GM12878 (cell line): ENCODE measurements at regions not wholly inside any gene's neighbourhood (a gene's known extent, or its start where the extent isn't known, plus 50 kb on each side); places are given as distances from the start of the nearest gene placed in this dataset.

Experiments
- ATAC-seq: fragments of 200-7000 bp; cut with Tn5 transposase; 3 replicates; pipeline ENCODE4 v1.9.1; 2020; ENCODE audit warnings: mild to moderate bottlenecking, moderate library complexity
- BruUV-seq: library from RNA; stranded (reverse); fragments of 400-500 nt; replicated peaks from 2 replicates; lab custom pipeline; 2021; lab: Mats Ljungman, UMichigan
- CTCF ChIA-PET: fragments of 300-600 bp; sonication (Branson Sonifier 250); formaldehyde crosslinking; extraction: SDS; loops from one replicate; lab custom pipeline; 2021; ENCODE audit warnings: inconsistent platforms; lab: Yijun Ruan, JAX
- POLR2A ChIA-PET: fragments of 350-600 bp; formaldehyde crosslinking; extraction: SDS; loops from one replicate; lab custom pipeline; 2021; ENCODE audit warnings: inconsistent platforms; lab: Charles Lee
- RAD21 ChIA-PET: fragments of 300-600 bp; sonication (Branson Sonifier 250); formaldehyde crosslinking; loops from one replicate; lab custom pipeline; 2023; ENCODE audit warnings: antibody characterized with exemption; ENCODE audit not compliant: unreplicated experiment; lab: Charles Lee
- SMC1A ChIA-PET: fragments of 300-600 bp; sonication (Branson Sonifier 250); formaldehyde crosslinking; loops from one replicate; lab custom pipeline; 2023; ENCODE audit not compliant: unreplicated experiment, uncharacterized antibody; lab: Charles Lee
- DNase-seq: peaks from one replicate; pipeline ENCODE4 v3.0.0-alpha.2; 2011; ENCODE audit warnings: low read depth, low spot score
- FAIRE-seq: peaks from 3 replicates; lab custom pipeline; 2011; peaks lifted over from hg19 to GRCh38; lab: Jason Lieb, UNC
- H2AFZ ChIP-seq: 2 replicates; pipeline ENCODE4 v1.6.0; 2011; ENCODE audit warnings: low read depth, low read length, control low read depth; ENCODE audit not compliant: control insufficient read depth
- H3K27ac ChIP-seq: 2 replicates; pipeline ENCODE4 v1.5.1; 2011; ENCODE audit warnings: control low read depth; ENCODE audit not compliant: control insufficient read depth, insufficient read depth
- H3K27me3 ChIP-seq, 2 experiments: replicated peaks in 1 of 2; 2 replicates each; pipeline versions ENCODE4 v1.6.0 to v1.6.1; 2011; ENCODE audit warnings: low read length in 1 of 2; ENCODE audit not compliant: control insufficient read depth in 2 of 2, insufficient read depth in 2 of 2
- H3K36me3 ChIP-seq, 2 experiments: 2 replicates each; pipeline ENCODE4 v1.5.1; 2011; ENCODE audit warnings: low read length in 1 of 2; ENCODE audit not compliant: control insufficient read depth in 2 of 2, insufficient read depth in 2 of 2
- H3K4me1 ChIP-seq: 2 replicates; pipeline ENCODE4 v1.6.1; 2011; ENCODE audit warnings: mild to moderate bottlenecking, low read length, moderate library complexity, mixed read lengths; ENCODE audit not compliant: control insufficient read depth, insufficient read depth
- H3K4me2 ChIP-seq: 2 replicates; pipeline ENCODE4 v1.6.0; 2011; ENCODE audit warnings: control low read depth; ENCODE audit not compliant: control insufficient read depth, insufficient read depth
- H3K4me3 ChIP-seq: fragments of 200-600 bp; sonication (generic); 2 replicates; pipeline ENCODE4 v1.5.1; 2016
- H3K79me2 ChIP-seq: 2 replicates; pipeline ENCODE4 v1.6.0; 2011; ENCODE audit warnings: low read length; ENCODE audit not compliant: control insufficient read depth, insufficient read depth
- H3K9ac ChIP-seq: 2 replicates; pipeline ENCODE4 v1.8.0; 2011; ENCODE audit warnings: low read length, control low read depth, mixed read lengths; ENCODE audit not compliant: control insufficient read depth, insufficient read depth
- H3K9me3 ChIP-seq: replicated peaks from 3 replicates; pipeline ENCODE4 v1.5.1; 2011; ENCODE audit warnings: mild to moderate bottlenecking, low read length; ENCODE audit not compliant: control insufficient read depth, insufficient read depth
- H4K20me1 ChIP-seq: 2 replicates; pipeline ENCODE4 v1.6.0; 2011; ENCODE audit not compliant: control insufficient read depth, insufficient read depth
- CREM ChIP-seq: IDR thresholded peaks from 2 replicates; pipeline ENCODE4 v1.6.1; 2014; ENCODE audit warnings: antibody characterized with exemption, low read depth
- EP300 ChIP-seq, 2 experiments: fragments of 150-350 bp in 1 of 2; IDR thresholded peaks; 2 replicates each; pipeline ENCODE4 v1.6.1; 2011 to 2012; ENCODE audit warnings: low read depth in 2 of 2, low read length in 2 of 2, borderline replicate concordance in 1 of 2, improper control_type of control experiment in 1 of 2, inconsistent platforms in 1 of 2; ENCODE audit not compliant: control insufficient read depth in 1 of 2
- HDAC2 ChIP-seq: fragments of 200-600 bp; sonication (generic); IDR thresholded peaks from 2 replicates; pipeline ENCODE4 v1.6.1; 2017
- KLF5 ChIP-seq: fragments of 450-650 bp; IDR thresholded peaks from 2 replicates; pipeline ENCODE4 v1.6.1; 2014; ENCODE audit warnings: mild to moderate bottlenecking; ENCODE audit not compliant: partially characterized antibody
- MYC ChIP-seq: IDR thresholded peaks from 2 replicates; pipeline ENCODE4 v1.6.1; 2011; ENCODE audit warnings: mild to moderate bottlenecking, low read length, moderate library complexity, inconsistent platforms; ENCODE audit not compliant: insufficient read depth, insufficient replicate concordance, insufficient read length, severe bottlenecking
- PAX5 ChIP-seq: IDR thresholded peaks from 2 replicates; pipeline ENCODE4 v1.6.1; 2011; ENCODE audit warnings: low read depth, low read length, borderline replicate concordance
- SMAD5 ChIP-seq: IDR thresholded peaks from 2 replicates; pipeline ENCODE4 v1.6.1; 2016; ENCODE audit warnings: antibody characterized with exemption, low read depth
- SREBF1 ChIP-seq: IDR thresholded peaks from 2 replicates; pipeline ENCODE4 v1.6.1; 2012; ENCODE audit warnings: mild to moderate bottlenecking, low read length
- TCF3 ChIP-seq: IDR thresholded peaks from 2 replicates; pipeline ENCODE4 v1.6.1; 2012; ENCODE audit warnings: low read depth, mild to moderate bottlenecking, low read length, borderline replicate concordance; ENCODE audit not compliant: insufficient read depth
- WGBS: methylation state at CpG from one replicate; pipeline ENCODE4 v1.1.6; 2016; ENCODE audit warnings: low lambda C conversion rate; ENCODE audit not compliant: insufficient replicate concordance, insufficient coverage; ENCODE audit errors: missing lambda C conversion rate; 5-methylcytosine and 5-hydroxymethylcytosine counted together
- in situ Hi-C: fragments of 300-500 bp; cut with MboI; formaldehyde crosslinking; loops from 9 replicates; pipeline ENCODE4 v1.14.3; 2018; ENCODE audit warnings: mixed read lengths
- intact Hi-C: fragments of 100-400 bp; cut with micrococcal nuclease; formaldehyde crosslinking; loops from one replicate; pipeline ENCODE4 v1.14.2; 2022; ENCODE audit not compliant: unreplicated experiment

DNA sequence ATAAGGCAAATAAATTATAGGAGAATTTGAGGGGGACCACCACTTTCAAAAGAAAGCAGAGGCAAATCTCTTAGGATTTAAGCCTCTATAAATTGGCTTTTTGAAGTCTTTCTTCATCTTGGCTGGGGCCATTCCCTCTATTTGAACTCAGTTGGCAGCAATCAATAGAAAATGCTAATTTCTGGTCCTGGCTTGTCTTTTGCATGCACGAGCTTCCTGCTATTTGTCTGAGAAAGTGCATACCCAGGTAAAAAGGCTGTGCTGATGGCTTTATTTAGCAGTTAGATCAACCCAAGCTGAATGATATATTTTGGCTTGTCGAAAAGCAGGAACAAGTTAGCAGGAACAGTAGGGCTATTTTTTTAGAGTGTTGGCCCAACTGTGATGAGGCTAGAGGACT, 64.1 kb upstream of the GRAMD1B start:
- in situ Hi-C loops: no loop called here
- intact Hi-C loops: no loop called here
- H3K4me3 ChIP-seq: no peak overlapping the region
- no peaks in the 10 kb centered on the region for H3K9me3 ChIP-seq
- CTCF ChIA-PET: no interaction called here
- H3K4me1 ChIP-seq: 0 out of 2 replicates have a peak, but pooled peaks cover 4% of the 10 kb centered on the region
- TF ChIP-seq EP300 (IDR thresholded peaks at IDR 0.05; ENCODE audit: borderline replicate concordance in 1 of 2, control insufficient read depth in 1 of 2, low read depth in 2 of 2, low read length in 2 of 2) (no peak), SREBF1 (no peak), TCF3 (no peak), PAX5 (no peak), SMAD5 (no peak), KLF5 (no peak), CREM (no peak), HDAC2 (no peak), MYC (no peak)
- no peak overlapping the region for H3K9ac ChIP-seq
- RAD21 ChIA-PET: interaction anchor here (0.6 kb wide), 1 partner anchor 62 kb away, joined by 3 read pairs; no protein-coding TSS in a partner anchor
- no peaks in the 10 kb centered on the region for H3K27me3 ChIP-seq
- SMC1A ChIA-PET: no interaction called here
- H2AFZ ChIP-seq: no peak overlapping the region
- ATAC-seq (no peak), FAIRE-seq (no peak), DNase-seq (no peak)
- H3K36me3 ChIP-seq: 0 out of 4 replicates have a peak, but pooled peaks cover 0 to 3% of the 10 kb centered on the region in 2 experiments
- no TSS peak for BruUV-seq
- no peaks in the 10 kb centered on the region for H4K20me1 ChIP-seq
- H3K27ac ChIP-seq: no peak overlapping the region
- H3K79me2 ChIP-seq: peaks cover 17% of the 10 kb centered on the region
- WGBS: 28% methylated on average over 2 of the region's 2 CpGs
- no peak overlapping the region for H3K4me2 ChIP-seq
- POLR2A ChIA-PET: no interaction called here
